ENCODE measurements at regions not wholly inside any gene's neighbourhood (a gene's known extent, or its start where the extent isn't known, plus 50 kb on each side); places are given as distances from the start of the nearest gene placed in this dataset.
"Not testable (repeated sequence)": the region's sequence is repeated elsewhere in the genome, so short reads cannot be mapped to it uniquely, and the experiment has no call there.

DNA sequence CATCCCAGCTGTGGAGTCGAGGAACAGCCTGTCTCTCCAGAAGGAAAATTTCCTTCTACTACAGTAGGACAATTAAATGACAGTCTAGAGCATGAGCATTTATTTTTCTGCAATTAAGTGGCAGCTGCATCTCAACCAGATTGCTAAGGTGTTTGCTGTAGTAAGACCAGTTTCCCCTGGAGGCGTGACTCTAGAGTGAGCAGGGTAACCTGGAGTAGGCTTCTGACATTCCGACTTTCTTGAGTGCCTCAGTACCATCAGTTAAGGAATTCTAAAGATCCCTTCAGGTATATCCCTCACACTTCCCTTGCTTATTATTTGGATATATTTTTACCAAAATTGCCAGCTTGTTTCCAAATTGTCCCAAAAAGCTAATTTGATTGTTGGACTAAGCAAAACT lies 59.2 kb upstream of the IRX2 start:
- no peak overlapping the region for H3K4me3 ChIP-seq (ENCODE audit: low read length in 3 of 3)
- H3K27ac ChIP-seq (ENCODE audit: low read depth in 2 of 2, low read length in 2 of 2) = no peak overlapping the region
- FAIRE-seq = no peak
- H3K9ac ChIP-seq (ENCODE audit: low read length in 3 of 3) = no peak overlapping the region
- no peak for DNase-seq
- no peaks in the 10 kb centered on the region for H3K4me1 ChIP-seq (ENCODE audit: control insufficient read depth in 2 of 3, insufficient read depth in 2 of 3, low read depth in 1 of 3, low read length in 3 of 3)
- TF ChIP-seq, protein P1, sequence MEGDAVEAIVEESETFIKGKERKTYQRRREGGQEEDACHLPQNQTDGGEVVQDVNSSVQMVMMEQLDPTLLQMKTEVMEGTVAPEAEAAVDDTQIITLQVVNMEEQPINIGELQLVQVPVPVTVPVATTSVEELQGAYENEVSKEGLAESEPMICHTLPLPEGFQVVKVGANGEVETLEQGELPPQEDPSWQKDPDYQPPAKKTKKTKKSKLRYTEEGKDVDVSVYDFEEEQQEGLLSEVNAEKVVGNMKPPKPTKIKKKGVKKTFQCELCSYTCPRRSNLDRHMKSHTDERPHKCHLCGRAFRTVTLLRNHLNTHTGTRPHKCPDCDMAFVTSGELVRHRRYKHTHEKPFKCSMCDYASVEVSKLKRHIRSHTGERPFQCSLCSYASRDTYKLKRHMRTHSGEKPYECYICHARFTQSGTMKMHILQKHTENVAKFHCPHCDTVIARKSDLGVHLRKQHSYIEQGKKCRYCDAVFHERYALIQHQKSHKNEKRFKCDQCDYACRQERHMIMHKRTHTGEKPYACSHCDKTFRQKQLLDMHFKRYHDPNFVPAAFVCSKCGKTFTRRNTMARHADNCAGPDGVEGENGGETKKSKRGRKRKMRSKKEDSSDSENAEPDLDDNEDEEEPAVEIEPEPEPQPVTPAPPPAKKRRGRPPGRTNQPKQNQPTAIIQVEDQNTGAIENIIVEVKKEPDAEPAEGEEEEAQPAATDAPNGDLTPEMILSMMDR (IDR thresholded peaks at IDR 0.05; ENCODE audit: borderline replicate concordance, extremely low read depth, insufficient read depth) = no peak
- H3K9me3 ChIP-seq (ENCODE audit: control insufficient read depth in 2 of 3, insufficient read depth in 1 of 3, low read length in 3 of 3) = no peaks in the 10 kb centered on the region
- intact Hi-C loops (cut with DNase I) = no loop called here
- H3K27me3 ChIP-seq (ENCODE audit: control insufficient read depth, insufficient read depth, low read length) = no peaks in the 10 kb centered on the region
- H3K36me3 ChIP-seq (ENCODE audit: control insufficient read depth in 2 of 3, insufficient read depth in 3 of 3, low read length in 3 of 3) = no peaks in the 10 kb centered on the region

DNA sequence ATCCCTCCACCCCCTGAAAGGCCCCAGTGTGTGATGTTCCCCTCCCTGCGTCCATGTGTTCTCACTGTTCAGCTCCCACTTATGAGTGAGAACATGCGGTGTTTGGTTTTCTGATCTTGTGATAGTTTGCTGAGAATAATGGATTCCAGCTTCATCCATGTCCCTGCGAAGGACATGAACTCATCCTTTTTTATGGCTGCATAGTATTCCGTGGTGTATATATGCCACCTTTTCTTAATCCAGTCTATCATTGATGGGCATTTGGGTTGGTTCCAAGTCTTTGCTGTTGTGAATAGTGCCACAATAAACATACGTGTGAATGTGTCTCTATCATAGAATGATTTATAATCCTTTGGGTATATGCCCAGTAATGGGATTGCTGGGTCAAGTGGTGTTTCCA lies 55.8 kb upstream of the IRX2 start:
- FAIRE-seq; DNase-seq; H3K4me3 ChIP-seq (ENCODE audit: low read length in 3 of 3); H3K27ac ChIP-seq (ENCODE audit: low read depth in 2 of 2, low read length in 2 of 2); H3K36me3 ChIP-seq (ENCODE audit: control insufficient read depth in 2 of 3, insufficient read depth in 3 of 3, low read length in 3 of 3); H3K9ac ChIP-seq (ENCODE audit: low read length in 3 of 3); H3K27me3 ChIP-seq (ENCODE audit: control insufficient read depth, insufficient read depth, low read length); intact Hi-C loops (cut with DNase I); H3K4me1 ChIP-seq (ENCODE audit: control insufficient read depth in 2 of 3, insufficient read depth in 2 of 3, low read depth in 1 of 3, low read length in 3 of 3); H3K9me3 ChIP-seq (ENCODE audit: control insufficient read depth in 2 of 3, insufficient read depth in 1 of 3, low read length in 3 of 3): not testable (repeated sequence)

DNA sequence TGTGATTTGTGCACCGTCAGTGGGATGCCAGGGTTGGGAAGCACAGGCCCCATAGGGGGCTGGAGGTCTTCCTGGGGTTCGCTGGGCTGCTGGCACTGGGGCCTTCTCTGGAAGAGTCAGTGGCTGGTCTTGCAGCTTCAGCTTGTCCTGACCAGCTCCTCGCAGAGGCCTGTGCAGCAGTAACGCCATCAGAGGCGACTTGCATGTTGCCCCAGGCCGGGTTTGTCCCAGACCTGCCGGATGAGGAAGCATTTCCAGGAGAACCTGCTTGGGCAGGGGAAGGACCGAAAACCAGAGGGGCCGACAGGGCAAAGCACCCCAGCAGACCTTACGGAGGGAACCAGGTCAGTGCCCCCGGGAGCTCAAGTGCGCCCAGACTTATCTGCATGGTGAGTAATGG lies 54.7 kb upstream of the IRX2 start:
- Histone ChIP-seq H3K27ac (ENCODE audit: low read depth in 2 of 2, low read length in 2 of 2) (no peak overlapping the region), H3K4me1 (ENCODE audit: control insufficient read depth in 2 of 3, insufficient read depth in 2 of 3, low read depth in 1 of 3, low read length in 3 of 3) (no peaks in the 10 kb centered on the region), H3K9me3 (ENCODE audit: control insufficient read depth in 2 of 3, insufficient read depth in 1 of 3, low read length in 3 of 3) (no peaks in the 10 kb centered on the region), H3K36me3 (ENCODE audit: control insufficient read depth in 2 of 3, insufficient read depth in 3 of 3, low read length in 3 of 3) (no peaks in the 10 kb centered on the region), H3K27me3 (ENCODE audit: control insufficient read depth, insufficient read depth, low read length) (no peaks in the 10 kb centered on the region), H3K4me3 (ENCODE audit: low read length in 3 of 3) (no peak overlapping the region), H3K9ac (ENCODE audit: low read length in 3 of 3) (no peak overlapping the region)
- DNase-seq (no peak), FAIRE-seq (no peak)
- TF ChIP-seq, protein P1 (IDR thresholded peaks at IDR 0.05; ENCODE audit: borderline replicate concordance, extremely low read depth, insufficient read depth) = no peak
- intact Hi-C loops (cut with DNase I) = no loop called here

DNA sequence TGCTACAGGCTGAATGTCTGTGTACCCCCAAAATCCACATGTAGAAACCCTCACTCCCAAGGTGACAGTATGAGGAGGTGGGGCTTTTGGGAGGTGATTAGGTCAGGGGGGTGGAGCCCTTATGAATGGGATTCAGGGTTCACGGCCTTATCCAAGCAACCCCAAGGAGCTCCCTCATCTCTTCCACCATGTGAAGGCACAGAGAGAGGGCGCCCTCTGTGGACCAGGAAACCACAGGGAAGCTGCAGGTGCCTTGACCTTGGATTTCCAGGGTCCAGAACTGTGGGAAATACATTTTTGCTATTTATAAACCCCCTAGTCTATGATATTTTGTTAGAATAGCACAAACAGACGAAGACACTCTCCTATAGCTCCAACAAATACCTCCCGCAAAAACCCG lies 53.6 kb upstream of the IRX2 start:
- no peak for DNase-seq
- H3K9me3 ChIP-seq (ENCODE audit: control insufficient read depth in 2 of 3, insufficient read depth in 1 of 3, low read length in 3 of 3) = no peaks in the 10 kb centered on the region
- intact Hi-C loops (cut with DNase I) = no loop called here
- no peaks in the 10 kb centered on the region for H3K36me3 ChIP-seq (ENCODE audit: control insufficient read depth in 2 of 3, insufficient read depth in 3 of 3, low read length in 3 of 3)
- no peak overlapping the region for H3K9ac ChIP-seq (ENCODE audit: low read length in 3 of 3)
- H3K4me3 ChIP-seq (ENCODE audit: low read length in 3 of 3) = no peak overlapping the region
- H3K27me3 ChIP-seq (ENCODE audit: control insufficient read depth, insufficient read depth, low read length) = peaks cover 2% of the 10 kb centered on the region
- FAIRE-seq = no peak
- H3K4me1 ChIP-seq (ENCODE audit: control insufficient read depth in 2 of 3, insufficient read depth in 2 of 3, low read depth in 1 of 3, low read length in 3 of 3) = no peaks in the 10 kb centered on the region
- no peak overlapping the region for H3K27ac ChIP-seq (ENCODE audit: low read depth in 2 of 2, low read length in 2 of 2)
- TF ChIP-seq, protein P1 (IDR thresholded peaks at IDR 0.05; ENCODE audit: borderline replicate concordance, extremely low read depth, insufficient read depth) = no peak
